Mammary epithelial cell (primary cell): ENCODE measurements at regions not wholly inside any gene's neighbourhood (a gene's known extent, or its start where the extent isn't known, plus 50 kb on each side); places are given as distances from the start of the nearest gene placed in this dataset.

Experiments
- EZH2 ChIP-seq: IDR thresholded peaks from 2 replicates; pipeline ENCODE4 v1.6.1; 2012; ENCODE audit warnings: low read length, inconsistent platforms, borderline replicate concordance
- TF ChIP-seq, protein P1 (sequence below), 2 donors: IDR thresholded peaks in 1 of 2; conservative IDR thresholded peaks in 1 of 2; 2 replicates each; pipeline ENCODE4 v1.5.1; 2011 to 2012; ENCODE audit warnings: inconsistent platforms in 2 of 2, low read length in 2 of 2, mild to moderate bottlenecking in 2 of 2, control low read depth in 1 of 2, low read depth in 1 of 2; ENCODE audit not compliant: insufficient read depth in 1 of 2; ENCODE audit errors: extremely low read depth in 1 of 2

DNA sequence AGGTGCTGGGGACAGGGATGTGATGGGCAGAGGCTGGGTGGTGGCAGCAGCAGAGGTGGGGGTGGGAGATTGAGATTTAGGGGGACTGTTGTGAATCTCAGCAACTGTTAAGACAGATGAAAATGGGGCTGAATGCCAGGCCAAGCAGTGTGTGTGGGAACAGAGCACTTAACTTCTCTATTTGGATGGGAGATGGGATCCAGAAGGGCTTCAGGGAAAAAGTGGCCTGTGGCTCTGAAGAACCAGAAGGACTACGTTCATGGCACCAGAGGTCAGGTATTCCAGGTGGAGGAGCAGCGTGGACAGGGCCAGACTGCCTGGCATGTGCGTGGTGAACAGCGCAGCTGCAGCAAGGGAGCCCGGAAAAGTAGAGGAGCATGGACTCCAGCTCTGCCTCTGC is 82.6 kb upstream of the SYT13 start:
- TF ChIP-seq, protein P1, sequence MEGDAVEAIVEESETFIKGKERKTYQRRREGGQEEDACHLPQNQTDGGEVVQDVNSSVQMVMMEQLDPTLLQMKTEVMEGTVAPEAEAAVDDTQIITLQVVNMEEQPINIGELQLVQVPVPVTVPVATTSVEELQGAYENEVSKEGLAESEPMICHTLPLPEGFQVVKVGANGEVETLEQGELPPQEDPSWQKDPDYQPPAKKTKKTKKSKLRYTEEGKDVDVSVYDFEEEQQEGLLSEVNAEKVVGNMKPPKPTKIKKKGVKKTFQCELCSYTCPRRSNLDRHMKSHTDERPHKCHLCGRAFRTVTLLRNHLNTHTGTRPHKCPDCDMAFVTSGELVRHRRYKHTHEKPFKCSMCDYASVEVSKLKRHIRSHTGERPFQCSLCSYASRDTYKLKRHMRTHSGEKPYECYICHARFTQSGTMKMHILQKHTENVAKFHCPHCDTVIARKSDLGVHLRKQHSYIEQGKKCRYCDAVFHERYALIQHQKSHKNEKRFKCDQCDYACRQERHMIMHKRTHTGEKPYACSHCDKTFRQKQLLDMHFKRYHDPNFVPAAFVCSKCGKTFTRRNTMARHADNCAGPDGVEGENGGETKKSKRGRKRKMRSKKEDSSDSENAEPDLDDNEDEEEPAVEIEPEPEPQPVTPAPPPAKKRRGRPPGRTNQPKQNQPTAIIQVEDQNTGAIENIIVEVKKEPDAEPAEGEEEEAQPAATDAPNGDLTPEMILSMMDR (conservative IDR thresholded peaks at IDR 0.05 in 1 of 2, IDR thresholded peaks at IDR 0.05 in 1 of 2; ENCODE audit: extremely low read depth in 1 of 2, insufficient read depth in 1 of 2, low read depth in 1 of 2, low read length in 2 of 2): no peak
- TF ChIP-seq EZH2: no peak
